Kidney epithelial cell (primary cell): ENCODE measurements at regions not wholly inside any gene's neighbourhood (a gene's known extent, or its start where the extent isn't known, plus 50 kb on each side); places are given as distances from the start of the nearest gene placed in this dataset.

Experiments
- DNase-seq: peaks from one replicate; pipeline ENCODE4 v3.0.0-alpha.2; 2010; ENCODE audit warnings: low read depth
- H3K27me3 ChIP-seq: 2 replicates; pipeline ENCODE4 v1.6.0; 2011; ENCODE audit warnings: low read length; ENCODE audit not compliant: control insufficient read depth, insufficient read depth
- H3K36me3 ChIP-seq: 2 replicates; pipeline ENCODE4 v1.5.1; 2011; ENCODE audit warnings: low read length; ENCODE audit not compliant: control insufficient read depth, insufficient read depth
- H3K4me3 ChIP-seq: 2 replicates; pipeline ENCODE4 v1.5.1; 2011; ENCODE audit warnings: low read depth, mild to moderate bottlenecking, control low read depth, low read length
- TF ChIP-seq, protein P1 (sequence below): IDR thresholded peaks from 2 replicates; pipeline ENCODE4 v1.5.1; 2011; ENCODE audit warnings: mild to moderate bottlenecking, moderate library complexity, low read length, control low read depth, inconsistent platforms; ENCODE audit not compliant: insufficient read depth, poor library complexity, severe bottlenecking

DNA sequence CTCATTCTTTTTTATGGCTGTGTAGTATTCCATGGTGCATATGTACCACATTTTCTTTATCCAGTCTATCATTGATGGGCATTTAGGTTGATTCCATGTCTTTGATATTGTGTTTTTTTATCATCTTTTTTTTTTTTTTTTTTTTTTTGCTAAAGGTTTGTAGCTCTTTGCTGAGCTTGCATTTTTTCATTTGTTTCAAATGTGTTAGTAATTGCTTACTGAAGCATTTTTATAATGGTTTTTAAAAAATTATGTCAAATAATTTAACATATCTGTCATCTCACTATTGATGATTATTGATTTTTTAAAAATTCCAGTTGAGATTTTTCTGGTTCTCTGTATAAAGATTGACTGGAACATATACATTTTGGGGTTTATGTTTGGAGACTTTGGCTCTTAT is 934.6 kb downstream of the TUSC7 start:
- H3K36me3 ChIP-seq, result no peaks in the 10 kb centered on the region
- no peaks in the 10 kb centered on the region for H3K27me3 ChIP-seq
- no peak overlapping the region for H3K4me3 ChIP-seq
- TF ChIP-seq, protein P1, sequence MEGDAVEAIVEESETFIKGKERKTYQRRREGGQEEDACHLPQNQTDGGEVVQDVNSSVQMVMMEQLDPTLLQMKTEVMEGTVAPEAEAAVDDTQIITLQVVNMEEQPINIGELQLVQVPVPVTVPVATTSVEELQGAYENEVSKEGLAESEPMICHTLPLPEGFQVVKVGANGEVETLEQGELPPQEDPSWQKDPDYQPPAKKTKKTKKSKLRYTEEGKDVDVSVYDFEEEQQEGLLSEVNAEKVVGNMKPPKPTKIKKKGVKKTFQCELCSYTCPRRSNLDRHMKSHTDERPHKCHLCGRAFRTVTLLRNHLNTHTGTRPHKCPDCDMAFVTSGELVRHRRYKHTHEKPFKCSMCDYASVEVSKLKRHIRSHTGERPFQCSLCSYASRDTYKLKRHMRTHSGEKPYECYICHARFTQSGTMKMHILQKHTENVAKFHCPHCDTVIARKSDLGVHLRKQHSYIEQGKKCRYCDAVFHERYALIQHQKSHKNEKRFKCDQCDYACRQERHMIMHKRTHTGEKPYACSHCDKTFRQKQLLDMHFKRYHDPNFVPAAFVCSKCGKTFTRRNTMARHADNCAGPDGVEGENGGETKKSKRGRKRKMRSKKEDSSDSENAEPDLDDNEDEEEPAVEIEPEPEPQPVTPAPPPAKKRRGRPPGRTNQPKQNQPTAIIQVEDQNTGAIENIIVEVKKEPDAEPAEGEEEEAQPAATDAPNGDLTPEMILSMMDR, result no peak
- DNase-seq, result no peak

- no peaks in the 10 kb centered on the region for H3K36me3 ChIP-seq
- TF ChIP-seq, protein P1, result no peak
- no peaks in the 10 kb centered on the region for H3K27me3 ChIP-seq
- no peak overlapping the region for H3K4me3 ChIP-seq
- DNase-seq, result no peak
Measured at GRCh38 chr3:117645561-117646242, 936.1 kb downstream of the TUSC7 start.

DNA sequence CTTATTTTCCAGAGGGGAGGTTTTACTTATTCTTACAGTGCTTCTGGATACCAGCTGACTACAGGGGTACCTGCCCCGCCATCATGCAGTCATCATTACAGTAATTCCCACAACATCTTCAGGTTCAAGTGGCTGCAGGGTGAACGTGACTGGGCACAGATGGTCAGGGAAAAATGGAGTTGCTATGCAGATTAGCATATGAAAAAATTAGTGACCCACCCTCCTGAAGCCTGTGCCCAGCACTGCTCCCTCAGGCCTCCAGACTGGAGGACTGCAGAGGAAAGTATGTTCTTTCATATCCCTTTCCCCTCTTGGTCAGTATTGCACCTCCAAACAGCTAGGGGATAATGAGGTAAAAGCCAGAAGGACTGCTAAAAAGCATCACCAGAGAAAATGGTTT is 937.9 kb downstream of the TUSC7 start:
- Histone ChIP-seq H3K36me3 (no peaks in the 10 kb centered on the region), H3K27me3 (no peaks in the 10 kb centered on the region), H3K4me3 (no peak overlapping the region)
- TF ChIP-seq, protein P1, result no peak
- no peak for DNase-seq

DNA sequence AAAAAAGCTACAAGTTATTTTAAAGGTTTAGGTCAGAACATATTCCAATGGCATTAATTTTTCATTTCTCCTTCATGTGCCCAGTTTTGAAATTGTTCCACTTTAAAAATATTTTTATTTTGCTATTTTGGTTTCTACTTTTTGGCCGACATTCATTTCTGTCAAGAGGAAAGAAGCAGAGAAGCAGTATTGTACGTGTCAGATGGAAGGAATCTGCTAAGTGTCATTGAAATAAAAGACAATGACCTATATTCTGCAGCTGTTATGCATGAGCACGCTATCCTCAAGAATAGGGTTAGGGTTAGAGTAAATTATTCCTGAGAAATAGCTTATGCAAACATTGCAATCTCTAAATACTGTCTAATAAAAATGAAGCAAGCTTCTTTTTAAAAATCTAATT is 941.7 kb downstream of the TUSC7 start:
- no peak overlapping the region for H3K4me3 ChIP-seq
- H3K27me3 ChIP-seq, result no peaks in the 10 kb centered on the region
- no peak for DNase-seq
- TF ChIP-seq, protein P1, result no peak
- no peaks in the 10 kb centered on the region for H3K36me3 ChIP-seq

GRCh38 chr3:117656391-117656790 is 946.8 kb downstream of the TUSC7 start:
- no peaks in the 10 kb centered on the region for H3K27me3 ChIP-seq
- DNase-seq, result no peak
- H3K36me3 ChIP-seq, result no peaks in the 10 kb centered on the region
- TF ChIP-seq, protein P1, result no peak
- H3K4me3 ChIP-seq, result no peak overlapping the region

GRCh38 chr3:117657278-117657677 is 947.7 kb downstream of the TUSC7 start:
- H3K27me3 ChIP-seq, result no peaks in the 10 kb centered on the region
- no peak overlapping the region for H3K4me3 ChIP-seq
- no peak for DNase-seq
- no peaks in the 10 kb centered on the region for H3K36me3 ChIP-seq
- TF ChIP-seq, protein P1, result no peak
